ENCODE measurements at regions not wholly inside any gene's neighbourhood (a gene's known extent, or its start where the extent isn't known, plus 50 kb on each side); places are given as distances from the start of the nearest gene placed in this dataset.

GRCh38 chr21:34017039-34017961, 56.1 kb upstream of the MRPS6 start:
- TF ChIP-seq EZH2 (IDR thresholded peaks at IDR 0.05; ENCODE audit: low read depth) (no peak), CTCF (conservative IDR thresholded peaks at IDR 0.05) (no peak)
